ENCODE measurements at regions not wholly inside any gene's neighbourhood (a gene's known extent, or its start where the extent isn't known, plus 50 kb on each side); places are given as distances from the start of the nearest gene placed in this dataset.

DNA sequence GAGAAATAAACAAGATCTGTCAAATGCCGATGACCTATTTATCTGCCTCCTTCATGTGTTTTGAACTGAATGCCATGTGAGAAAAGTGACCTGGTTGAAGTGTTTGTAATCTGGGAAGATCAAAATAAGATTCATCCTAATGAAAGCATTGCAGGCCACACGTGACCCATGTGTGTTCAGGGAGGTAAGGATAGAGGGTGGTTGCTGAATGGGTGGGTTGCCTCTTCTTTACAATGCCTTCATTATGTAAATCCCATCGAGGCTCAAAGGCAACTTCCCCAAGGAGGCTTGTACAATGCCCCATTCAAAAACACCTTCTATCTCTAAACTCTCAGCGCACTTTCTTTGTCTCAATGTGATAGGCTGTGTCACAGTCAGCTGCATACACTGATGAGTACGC, 273.1 kb downstream of the LRATD1 start:
- TF ChIP-seq CEBPB (IDR thresholded peaks at IDR 0.05; ENCODE audit: borderline replicate concordance in 1 of 2, low read depth in 2 of 2, low read length in 2 of 2) (no peak), EED (IDR thresholded peaks at IDR 0.05; ENCODE audit: low read depth) (no peak)

All from GM12878 (cell line).